EH (cell line): ENCODE measurements at regions not wholly inside any gene's neighbourhood (a gene's known extent, or its start where the extent isn't known, plus 50 kb on each side); places are given as distances from the start of the nearest gene placed in this dataset.

Experiments
- DNase-seq: peaks from one replicate; pipeline ENCODE4 v3.0.0-alpha.2; 2015; ENCODE audit warnings: low read depth

DNA sequence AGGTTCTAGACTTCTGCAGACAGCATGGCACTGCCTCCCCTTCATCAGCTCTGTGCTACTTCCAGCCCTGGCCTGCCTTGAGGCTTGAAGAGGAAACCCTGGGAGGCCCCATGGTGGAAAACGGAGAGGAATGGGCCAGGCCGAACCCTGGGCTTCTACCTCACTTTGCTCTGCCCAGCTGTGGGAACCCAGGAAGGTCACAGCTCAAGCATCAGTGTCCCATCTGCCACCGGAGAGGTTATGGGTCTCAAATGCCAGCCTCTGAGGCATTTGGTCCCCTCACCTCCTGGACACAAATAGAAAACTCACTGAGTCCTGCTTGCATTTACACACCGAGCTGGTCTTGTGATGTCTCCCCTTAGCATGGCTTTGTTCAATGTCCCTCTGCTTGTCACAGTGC is 80.1 kb upstream of the ALDH1B1 start:
- DNase-seq, result no peak

DNA sequence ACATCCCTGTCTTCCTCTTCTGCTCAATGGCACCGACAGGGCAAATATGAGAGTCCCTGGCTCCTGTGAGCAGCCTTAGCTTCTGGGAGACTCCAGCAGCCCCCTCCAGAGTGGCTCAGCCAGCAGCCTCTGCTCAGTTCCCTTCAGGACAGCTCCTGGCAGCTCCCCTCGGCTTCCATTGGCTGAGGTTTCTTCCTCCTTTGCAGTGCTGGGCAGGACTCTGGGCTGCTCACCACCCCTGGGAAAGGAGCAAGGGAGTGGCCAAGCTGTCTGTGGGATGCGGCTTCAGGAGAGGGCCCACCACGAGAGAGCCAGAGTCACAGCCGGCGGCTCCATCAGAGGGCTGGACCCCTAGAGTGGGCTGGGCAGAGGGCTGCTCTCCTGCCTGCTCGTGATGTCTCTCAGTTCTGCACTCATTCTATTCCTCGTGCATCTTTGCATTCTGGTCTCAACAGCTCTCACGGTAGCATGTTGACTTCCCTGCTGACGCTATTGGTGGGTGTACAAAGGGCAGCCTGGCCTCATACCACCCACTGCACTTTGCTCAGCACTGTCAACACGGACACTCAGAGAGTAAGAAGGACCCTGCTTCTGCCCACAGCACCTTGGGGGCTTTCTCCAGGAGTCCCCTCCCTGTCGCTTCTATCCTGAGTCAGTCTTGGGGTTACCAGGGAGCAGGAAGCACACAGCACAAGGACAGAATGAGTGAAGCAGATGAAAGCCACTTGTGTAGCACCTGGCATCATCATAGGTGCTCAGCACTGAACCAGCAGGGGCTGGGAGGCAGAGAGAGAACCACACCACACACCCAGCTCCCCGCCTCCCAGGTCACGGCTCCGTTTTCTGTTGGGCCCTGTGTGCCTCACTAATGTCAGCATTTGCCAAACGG is 80.9 kb upstream of the ALDH1B1 start:
- DNase-seq, result peak; percentile 24

DNA sequence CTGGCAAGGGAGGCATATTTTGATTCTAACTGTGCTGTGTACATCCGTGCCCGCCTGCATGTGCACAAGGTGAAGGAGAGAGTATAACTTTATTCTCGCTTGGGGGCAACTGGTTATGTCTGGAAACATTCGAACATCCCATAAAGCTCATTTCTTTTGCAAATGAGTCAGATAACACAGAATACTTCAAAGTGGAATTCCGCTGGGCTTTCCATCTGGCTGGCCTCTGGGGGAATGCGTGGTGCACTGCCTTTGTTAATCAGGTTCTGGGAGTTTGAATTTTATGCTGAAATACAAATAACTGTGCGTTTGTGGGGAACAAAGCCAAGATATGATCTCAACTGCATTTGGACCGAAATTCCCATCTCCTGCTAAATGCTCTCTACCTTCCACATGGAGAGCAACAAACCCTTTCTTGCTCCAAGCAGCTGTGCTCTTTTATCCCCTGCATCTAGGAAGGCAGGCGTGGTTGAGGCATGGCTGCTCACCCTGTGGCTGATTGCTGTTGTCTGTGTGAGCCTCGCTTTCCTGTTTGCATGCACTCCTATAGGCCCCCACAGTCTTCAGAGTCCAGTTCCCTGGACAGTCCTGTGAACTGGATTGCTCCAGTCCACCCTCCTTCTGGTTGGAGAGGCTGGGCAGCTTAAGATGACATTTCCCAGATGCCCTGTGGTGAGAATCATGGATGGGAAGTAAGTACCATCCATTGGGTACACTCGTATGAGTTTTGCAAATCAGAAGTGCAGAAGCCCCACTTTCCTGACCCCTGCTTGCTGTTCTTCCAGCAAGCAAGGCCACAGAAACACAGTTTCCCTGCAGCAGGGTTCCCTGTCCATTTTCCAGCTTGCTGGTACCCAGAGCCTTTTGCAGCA is 82.9 kb upstream of the ALDH1B1 start:
- peak; percentile 50 for DNase-seq

DNA sequence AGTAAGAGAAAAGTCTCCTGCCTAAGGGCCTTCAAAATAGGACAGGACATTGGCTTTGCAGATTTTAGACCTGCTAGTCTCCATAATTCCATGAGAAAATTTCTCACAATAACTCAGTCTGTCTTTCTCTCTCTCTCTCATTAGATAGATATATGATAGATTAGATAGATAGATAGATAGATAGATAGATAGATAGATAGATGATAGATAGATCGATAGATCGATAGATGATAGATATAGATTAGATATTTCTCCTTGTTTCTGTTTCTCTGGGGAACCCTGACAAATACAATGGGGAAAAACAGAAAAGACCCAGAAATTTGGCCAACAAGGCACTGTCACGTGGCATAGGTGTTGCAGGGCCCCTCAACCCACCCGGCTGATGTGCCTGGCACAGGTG is 84.4 kb upstream of the ALDH1B1 start:
- DNase-seq, result no peak

DNA sequence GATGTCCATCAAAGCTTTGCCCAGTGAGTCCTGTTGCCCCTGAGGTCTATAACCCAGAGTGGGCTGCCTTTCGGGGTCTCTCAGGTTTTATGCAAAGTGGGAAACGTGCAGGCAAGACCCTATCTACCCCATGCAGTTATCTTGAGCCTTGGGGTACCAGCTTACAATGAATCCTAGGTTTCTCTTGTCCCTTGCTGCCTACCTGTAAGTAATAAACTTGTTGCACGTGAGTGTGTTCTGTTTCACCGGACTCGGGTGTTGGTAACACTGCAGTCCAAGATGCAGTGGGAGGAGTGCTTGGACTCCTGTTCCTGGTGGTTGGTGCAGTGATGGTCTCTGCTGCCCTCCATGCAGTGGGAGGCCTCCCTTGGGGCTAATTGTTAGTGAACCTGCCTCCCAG is 85.6 kb upstream of the ALDH1B1 start:
- DNase-seq, result no peak

DNA sequence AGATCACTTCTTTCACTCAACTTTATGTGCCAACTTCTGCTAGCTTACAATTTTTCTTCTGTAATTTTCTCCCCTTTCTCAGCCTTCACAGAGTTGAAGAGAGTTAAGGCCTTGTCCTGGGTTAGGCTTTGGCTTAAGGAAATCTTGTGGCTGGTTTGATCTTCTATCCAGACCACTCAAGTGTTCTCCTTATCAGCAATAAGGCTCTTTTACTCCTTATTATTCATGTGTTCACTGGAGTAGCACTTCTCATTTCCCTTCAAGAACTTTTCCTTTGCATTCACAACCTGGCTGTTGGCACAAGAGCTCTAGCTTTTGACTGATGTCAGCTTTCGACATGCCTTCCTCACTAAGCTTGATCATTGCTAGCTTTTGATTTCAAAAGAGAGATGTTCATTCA is 86.9 kb upstream of the ALDH1B1 start:
- no peak for DNase-seq

DNA sequence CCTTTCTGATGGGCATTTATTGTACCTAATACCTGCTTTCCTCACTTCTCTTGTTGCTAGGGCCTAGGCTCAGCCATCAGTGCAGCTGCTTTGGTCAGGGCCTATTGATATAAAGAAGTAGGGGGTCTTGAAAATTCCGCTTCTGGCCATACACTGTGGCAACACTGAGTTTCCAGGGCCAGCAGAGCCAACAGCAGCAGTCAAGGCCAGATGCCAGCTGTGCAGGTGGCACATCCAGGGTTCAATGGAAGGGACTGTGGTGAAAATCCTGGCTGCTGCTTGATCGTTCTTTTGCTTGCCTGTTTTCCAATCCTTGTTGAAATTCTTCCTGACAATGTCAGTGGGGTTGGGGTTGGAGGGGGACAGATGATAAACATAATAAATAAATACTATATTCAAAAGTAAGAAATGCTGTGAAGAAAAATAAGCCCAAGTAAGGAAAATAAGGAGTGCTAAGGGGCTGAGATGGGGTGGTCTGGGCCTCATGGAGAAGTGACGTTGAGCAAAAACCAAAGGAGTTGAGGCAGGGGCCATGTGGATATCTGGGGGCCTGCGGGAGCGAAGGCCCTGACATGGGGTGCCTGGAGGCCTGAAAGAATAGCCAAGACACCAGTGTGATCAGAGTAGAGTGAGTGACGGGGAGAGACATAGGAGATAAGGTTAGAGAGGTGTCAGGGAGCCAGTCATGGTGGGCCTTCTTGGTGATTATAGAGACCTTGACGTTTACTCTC is 91.0 kb upstream of the ALDH1B1 start:
- DNase-seq, result no peak

DNA sequence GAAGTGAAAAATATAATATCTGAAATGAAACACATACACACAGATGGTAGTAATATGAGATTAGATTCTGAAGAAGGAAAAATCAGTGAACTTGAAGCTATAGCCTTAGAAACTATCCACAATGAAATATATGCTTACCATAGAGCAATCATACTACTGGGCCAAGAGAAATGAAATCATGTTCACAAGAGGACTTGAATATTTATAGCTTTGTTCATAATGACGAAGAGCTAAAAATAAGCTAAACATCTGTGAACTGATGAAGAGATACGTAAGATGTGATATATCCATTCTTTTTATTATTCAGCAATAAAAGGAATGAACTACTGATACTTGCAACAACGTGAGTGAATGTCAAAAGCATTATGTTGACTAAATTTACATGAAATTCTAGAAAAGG is 92.6 kb upstream of the ALDH1B1 start:
- DNase-seq, result no peak

DNA sequence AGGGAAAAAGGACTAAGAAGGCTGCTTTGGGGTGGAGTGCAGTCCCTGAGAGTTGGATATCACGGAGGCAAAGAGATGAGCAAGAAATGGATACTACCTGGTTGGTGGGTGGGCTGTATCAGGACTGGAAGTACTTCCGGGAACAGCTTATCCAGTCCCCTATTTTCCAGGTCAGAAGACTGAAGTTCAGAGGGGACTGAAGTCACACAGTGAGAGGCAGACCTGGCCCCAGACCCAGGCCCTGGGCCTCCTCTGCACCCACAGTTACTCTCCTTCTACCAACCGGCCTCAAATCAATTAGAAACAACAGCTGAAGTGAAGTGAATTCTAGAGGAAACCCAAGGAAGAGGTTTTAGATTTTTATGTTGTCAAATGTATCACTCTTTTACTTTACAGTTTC is 93.6 kb upstream of the ALDH1B1 start:
- no peak for DNase-seq

DNA sequence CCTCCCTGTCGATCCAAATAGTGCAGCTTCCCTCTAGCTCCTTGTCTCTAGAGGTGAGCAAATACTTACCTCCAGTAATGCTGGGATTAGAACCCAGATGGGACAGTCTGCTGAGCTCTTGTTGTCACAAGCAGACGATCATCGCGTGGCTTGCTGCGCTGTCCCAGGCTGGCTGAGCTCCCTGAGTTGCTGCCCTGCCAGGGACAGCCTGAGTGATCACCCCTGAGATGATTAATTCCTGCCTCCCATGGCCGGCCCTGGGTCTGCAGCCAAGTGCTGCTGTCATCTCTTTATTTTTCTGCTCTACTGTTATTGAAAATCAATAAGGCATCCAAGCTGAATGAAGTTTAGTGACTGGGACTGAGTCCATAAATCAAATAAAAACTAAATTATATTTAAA is 94.0 kb upstream of the ALDH1B1 start:
- DNase-seq, result no peak

DNA sequence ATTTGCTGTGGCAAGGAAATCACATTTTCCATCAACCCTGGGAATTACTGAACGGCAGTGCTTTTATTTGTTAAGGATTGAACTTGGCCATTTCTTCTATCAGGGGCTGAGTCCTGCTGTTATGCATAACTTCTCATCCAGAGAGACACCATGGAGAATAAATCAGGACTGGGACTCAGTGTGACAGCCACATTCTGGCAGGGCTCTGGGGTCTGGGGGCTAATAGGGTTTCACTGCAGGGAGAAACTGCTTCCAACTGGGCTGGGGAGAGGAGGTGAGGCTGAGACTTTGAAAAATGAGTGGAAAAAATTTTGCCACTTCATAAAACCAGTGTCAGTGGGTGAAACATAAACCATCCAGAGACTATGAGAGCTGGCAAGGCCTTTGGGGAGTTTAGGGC is 95.7 kb upstream of the ALDH1B1 start:
- DNase-seq, result no peak

DNA sequence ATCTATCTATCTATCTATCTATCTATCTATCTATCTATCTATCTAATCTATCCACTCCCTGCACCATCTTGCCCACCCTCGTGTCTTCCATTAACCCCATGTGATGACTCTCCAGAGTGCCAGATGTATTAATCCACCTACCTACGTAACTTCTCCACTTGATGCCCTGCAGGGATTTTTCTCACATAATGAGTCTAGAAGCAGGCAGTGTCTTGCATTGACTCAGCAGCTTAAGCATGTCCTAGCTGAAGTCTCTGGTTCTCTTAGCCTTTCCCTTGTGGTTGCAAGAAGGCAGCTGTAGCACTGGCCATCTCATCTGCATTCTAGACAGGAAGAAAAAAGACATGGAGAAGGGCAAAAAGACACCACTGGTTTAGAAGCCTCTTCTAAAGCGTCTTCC is 96.7 kb upstream of the ALDH1B1 start:
- DNase-seq, result no peak

DNA sequence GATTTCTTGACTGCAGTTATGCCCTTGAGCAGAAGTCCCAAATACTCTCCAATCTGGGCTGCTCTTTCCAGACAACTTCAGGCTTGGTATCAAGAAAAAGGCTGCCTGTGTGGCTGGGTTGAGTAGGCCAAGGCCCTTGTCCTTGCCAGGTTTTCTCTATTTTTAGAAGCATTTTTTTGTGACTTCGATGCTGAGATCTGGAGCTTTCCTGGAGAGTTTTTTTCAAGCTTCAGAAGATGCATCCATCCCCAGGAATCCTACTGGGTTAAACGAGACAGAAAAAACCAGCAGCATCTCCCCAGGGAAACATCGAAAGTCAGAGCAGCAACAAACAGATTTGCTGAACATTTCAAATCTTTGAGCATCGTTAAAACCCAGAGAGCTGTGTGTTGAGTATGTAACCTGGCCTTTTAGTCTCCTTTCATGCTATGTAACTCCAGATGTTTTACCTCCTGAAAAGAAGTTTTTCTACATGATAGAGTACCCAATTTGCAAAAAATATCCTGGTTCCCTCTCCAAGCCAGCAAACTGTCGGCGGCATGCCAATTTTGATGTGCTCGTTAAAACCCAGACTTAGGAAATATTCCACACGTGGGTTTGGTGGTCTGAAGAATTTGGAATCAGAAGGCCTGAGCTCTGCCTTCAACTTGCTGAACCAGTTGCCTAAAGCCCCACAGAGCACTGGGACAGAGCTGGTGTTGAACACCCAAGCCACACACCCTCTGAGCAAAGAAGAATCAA is 98.1 kb upstream of the ALDH1B1 start:
- DNase-seq, result no peak

DNA sequence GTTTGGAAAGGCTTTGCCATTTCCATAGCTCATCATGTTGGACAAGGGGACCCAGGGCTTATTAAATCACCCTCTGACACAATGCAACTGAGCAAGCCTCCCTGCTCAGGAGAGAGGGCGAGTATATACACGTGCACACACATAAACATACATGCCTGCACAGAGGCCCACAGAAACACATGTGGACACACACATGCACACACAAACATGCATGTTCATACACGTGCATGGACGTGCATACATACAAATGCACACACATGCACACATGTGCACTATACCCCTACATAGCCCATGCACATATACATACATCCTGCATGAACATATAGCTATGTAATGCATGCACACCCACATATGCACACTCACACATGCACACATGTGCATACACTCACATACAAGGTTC is 99.5 kb upstream of the ALDH1B1 start:
- no peak for DNase-seq

DNA sequence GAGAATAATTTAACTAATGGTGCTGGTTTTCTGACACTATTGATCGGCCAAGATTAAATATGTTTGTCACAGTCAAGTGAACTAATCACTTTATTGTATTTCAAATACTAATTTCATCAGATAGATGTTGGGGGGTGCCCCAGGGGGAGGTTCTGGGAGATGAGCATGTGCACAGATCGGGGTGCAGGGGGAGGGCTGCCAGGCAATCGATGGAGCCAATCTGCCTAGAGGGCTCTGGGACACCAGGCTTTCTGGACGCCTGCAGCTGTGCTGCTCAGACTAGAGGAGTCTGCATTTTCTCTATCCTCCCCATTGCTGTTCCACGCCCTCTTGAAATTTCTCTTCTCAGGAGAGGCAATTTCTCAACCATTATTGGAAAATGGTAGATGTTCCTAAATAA is 100.0 kb upstream of the ALDH1B1 start:
- DNase-seq, result no peak

DNA sequence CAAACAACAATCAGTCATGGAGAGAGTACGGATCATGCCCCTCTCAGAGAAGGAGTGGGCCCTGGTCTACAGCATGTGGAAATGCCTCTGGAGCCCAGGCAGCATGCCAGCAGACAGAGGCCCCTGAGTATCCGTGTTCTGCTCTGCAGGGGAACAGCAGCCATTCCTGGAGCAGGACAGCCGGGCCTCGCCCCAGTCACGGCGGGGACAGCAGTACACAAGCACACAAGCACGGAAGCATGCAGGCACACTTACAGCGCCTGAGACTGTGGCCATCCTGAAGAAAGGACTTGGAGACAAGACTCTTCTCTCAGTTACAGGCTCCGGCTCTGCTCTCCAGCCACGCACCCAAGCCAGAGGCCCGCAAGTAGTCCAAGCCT is 102.6 kb upstream of the ALDH1B1 start:
- no peak for DNase-seq

DNA sequence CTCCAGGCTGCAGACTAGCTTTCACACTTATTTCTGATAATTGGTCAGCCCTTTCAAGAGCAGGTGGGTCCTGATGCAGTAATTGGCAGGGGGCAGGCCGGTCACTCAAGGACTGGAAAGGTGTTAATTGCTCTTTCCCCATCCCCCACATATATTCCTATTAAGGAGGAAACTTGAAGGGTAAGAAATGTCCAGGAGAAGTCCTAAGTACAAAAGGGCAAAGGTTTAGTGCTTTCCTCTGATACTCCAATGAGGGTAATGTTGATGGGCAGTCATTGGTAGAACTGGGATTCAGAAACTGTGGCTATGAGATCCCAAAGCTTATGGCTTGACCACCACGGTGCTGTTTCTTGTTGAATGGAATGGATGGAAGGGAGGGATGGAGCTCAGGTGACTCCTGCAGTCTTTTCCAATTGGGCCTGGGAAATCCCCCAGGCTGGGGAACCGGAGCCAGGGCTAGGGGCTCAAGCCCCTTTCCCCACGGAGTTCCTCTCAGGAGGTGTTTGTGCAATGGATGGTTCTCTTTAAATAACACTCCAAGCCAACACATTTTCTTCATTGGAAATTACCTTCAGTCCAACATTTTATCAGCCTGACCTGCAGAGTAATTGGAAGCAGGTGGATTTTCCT is 103.2 kb upstream of the ALDH1B1 start:
- DNase-seq, result no peak

DNA sequence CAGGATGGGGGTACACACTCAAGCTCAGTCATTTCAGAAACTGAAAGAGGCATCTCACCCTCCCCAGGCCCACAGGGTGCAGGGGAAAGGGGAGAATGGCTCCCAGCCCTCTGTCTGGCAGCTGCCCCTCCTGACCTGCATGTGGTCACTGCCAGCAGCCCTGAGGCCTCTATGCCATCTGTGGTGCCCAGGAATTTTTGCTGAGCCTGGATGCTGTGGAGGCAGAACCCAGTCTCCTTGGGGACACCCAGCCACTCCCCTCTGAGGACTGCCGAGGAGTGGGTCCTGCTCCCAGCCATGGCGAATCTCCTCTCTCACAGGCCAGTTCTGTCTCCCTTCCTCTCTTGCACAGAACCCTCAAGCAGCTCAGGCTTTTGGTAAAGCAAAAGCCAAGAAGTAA is 104.0 kb upstream of the ALDH1B1 start:
- DNase-seq, result no peak

DNA sequence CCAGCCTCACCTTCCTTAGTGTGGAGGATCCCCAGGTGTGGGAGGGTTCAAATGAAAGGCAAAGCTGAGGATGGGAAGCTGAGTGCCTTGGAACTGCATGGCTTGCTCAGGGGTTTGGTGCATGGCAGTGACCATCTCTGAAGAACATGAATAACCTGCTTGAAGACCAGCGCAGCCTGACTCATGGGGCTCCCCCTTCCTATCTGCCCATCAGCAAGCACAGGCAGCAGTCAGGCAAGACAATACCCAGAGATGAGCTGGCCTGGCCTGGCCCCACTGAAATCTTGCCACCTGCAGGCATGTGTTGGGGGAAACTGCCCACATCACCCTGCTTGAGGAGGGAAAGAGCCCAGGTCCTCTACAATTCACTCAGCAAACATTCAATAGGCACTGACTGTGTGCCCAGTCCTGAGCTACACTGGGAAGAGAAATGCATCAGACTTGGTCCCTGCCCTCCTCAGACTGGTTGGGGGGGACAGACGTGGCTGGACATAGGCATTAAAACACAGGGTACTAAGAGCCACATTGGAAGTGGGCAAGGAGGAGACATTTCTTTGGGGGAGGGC is 105.0 kb upstream of the ALDH1B1 start:
- no peak for DNase-seq

DNA sequence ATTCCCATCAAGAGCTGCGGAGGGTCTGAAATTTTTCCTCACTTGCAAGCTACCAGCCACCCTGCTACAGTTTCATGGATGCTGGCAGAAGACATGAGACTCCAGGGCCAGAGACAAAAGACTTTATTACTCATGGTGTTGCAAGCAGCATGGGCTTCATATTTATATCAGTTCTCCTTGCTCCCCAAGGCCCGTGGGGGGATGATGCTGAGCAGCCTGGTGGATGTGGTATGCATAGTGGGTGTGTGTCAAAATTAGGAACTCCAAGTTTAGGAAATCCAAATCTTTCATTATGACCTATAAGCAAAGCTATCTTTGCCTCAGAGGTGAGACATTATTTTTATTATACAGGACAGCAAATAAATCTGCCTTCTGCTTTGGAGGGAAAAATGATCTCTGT is 105.7 kb upstream of the ALDH1B1 start:
- no peak for DNase-seq

DNA sequence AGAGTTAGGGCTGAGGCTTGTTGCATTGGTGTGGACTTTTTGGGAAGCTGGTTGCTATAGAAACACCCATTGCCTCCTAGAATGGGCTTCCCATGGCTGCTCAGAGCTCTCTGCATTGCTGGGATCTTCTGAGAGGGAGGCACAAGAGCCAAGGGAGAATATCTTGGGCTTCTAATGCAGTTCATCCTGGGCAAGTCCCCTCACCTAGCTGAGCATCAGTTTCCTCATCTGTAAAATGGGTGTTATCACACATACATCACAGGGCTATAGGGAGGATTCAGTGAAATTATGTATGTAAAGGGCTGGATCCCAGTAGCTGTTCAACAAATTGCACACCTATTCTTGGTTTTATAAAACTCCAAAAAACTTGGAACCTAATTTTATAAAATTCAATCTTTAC is 106.1 kb upstream of the ALDH1B1 start:
- no peak for DNase-seq
